Right renal pelvis (tissue), 4 donors: ENCODE measurements at regions not wholly inside any gene's neighbourhood (a gene's known extent, or its start where the extent isn't known, plus 50 kb on each side); places are given as distances from the start of the nearest gene placed in this dataset.
"Not testable (repeated sequence)": the region's sequence is repeated elsewhere in the genome, so short reads cannot be mapped to it uniquely, and the experiment has no call there.

Experiments used
- DNase-seq, 4 donors: peaks; one replicate each; pipeline ENCODE4 v3.0.0-alpha.2; 2013; ENCODE audit warnings: low read depth in 4 of 4, low spot score in 3 of 4, missing footprints in 1 of 4

- DNase-seq: peak in 2 of 4 donors; percentile 18 to 23
Observed at GRCh38 chr2:173544641-173545363, 190.1 kb downstream of the CDCA7 start.

- no peak for DNase-seq
Observed at GRCh38 chr2:173545364-173545763, 190.7 kb downstream of the CDCA7 start.

GRCh38 chr2:173547499-173547898 lies 192.8 kb downstream of the CDCA7 start:
- no peak for DNase-seq

GRCh38 chr2:173550143-173550542 lies 195.5 kb downstream of the CDCA7 start:
- DNase-seq: no peak

GRCh38 chr2:173552531-173552930 lies 197.9 kb downstream of the CDCA7 start:
- no peak for DNase-seq

- DNase-seq: no peak
Observed at GRCh38 chr2:173553593-173553992, 198.9 kb downstream of the CDCA7 start.

- peak in 1 of 4 donors; percentile 35 for DNase-seq
Observed at GRCh38 chr2:173555833-173556232, 201.2 kb downstream of the CDCA7 start.

- DNase-seq: no peak
Observed at GRCh38 chr2:173556816-173557215, 202.1 kb downstream of the CDCA7 start.

GRCh38 chr2:173557497-173557896 lies 202.8 kb downstream of the CDCA7 start:
- no peak for DNase-seq

GRCh38 chr2:173567493-173567892 lies 212.8 kb downstream of the CDCA7 start:
- DNase-seq: no peak

GRCh38 chr2:173568054-173568453 lies 213.4 kb downstream of the CDCA7 start:
- DNase-seq: no peak

GRCh38 chr2:173571021-173571821 lies 216.5 kb downstream of the CDCA7 start:
- DNase-seq: peak in 2 of 4 donors; percentile 22 to 33

- no peak for DNase-seq
Observed at GRCh38 chr2:173571887-173572680, 217.4 kb downstream of the CDCA7 start.

GRCh38 chr2:173572848-173573247 lies 218.2 kb downstream of the CDCA7 start:
- DNase-seq: no peak

GRCh38 chr2:173573782-173574181 lies 219.1 kb downstream of the CDCA7 start:
- not testable (repeated sequence) for DNase-seq

- DNase-seq: no peak
Observed at GRCh38 chr2:173574324-173575112, 219.8 kb downstream of the CDCA7 start.

- DNase-seq: no peak
Observed at GRCh38 chr2:173578404-173579107, 223.9 kb downstream of the CDCA7 start.

- no peak for DNase-seq
Observed at GRCh38 chr2:173580351-173580750, 225.7 kb downstream of the CDCA7 start.

- DNase-seq: no peak
Observed at GRCh38 chr2:173580956-173581355, 226.3 kb downstream of the CDCA7 start.

- no peak for DNase-seq
Observed at GRCh38 chr2:173583196-173583595, 228.5 kb downstream of the CDCA7 start.
